T1000 (cell line): ENCODE measurements at regions not wholly inside any gene's neighbourhood (a gene's known extent, or its start where the extent isn't known, plus 50 kb on each side); places are given as distances from the start of the nearest gene placed in this dataset.

Experiments used
- DNase-seq: peaks from one replicate; lab custom pipeline; 2025; ENCODE audit warnings: mixed read lengths; lab: John Stamatoyannopoulos, UW

- DNase-seq = no peak
These were observed 552.1 kb downstream of the DCDC2C start for GRCh38 chr2:4255491-4255890.

DNA sequence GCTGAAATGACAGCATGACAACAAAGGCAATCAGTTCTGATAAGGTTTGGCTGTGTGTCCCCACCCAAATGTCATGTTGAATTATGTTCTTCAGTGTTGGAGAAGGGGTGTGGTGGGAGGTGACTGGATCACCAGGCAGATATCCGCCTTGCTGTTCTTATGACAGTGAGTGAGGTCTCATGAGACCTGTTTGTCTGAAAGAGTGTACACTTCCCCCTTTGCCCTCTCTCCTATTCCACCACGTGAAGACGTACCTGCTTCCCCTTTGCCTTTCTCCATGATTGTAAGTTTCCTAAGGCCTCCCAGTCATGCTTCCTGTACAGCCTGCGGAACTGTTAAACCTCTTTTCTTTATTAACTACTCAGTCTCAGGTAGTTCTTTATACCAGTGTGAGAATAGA lies 553.0 kb downstream of the DCDC2C start:
- DNase-seq = no peak

GRCh38 chr2:4258563-4258962 lies 555.2 kb downstream of the DCDC2C start:
- DNase-seq = no peak

GRCh38 chr2:4265936-4266335 lies 562.6 kb downstream of the DCDC2C start:
- DNase-seq = no peak

DNA sequence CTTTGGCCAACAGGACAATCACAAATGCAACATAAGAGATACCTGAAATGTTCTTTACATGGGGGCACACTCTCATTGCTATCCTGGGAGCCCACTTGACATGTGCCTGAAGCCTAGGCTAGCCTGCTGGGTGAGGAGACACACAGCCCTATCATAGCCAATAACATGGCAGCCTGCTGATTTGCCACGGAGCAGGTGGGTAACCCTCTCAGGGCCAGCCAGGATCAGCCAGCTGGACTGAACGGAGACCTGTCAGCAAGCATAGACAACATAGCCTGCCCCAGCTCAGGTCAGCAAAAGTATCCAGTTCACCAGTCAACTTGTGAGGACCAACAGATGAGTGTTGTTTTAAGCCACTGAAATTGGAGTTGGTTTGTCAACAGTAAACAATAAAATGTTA lies 566.5 kb downstream of the DCDC2C start:
- no peak for DNase-seq

DNA sequence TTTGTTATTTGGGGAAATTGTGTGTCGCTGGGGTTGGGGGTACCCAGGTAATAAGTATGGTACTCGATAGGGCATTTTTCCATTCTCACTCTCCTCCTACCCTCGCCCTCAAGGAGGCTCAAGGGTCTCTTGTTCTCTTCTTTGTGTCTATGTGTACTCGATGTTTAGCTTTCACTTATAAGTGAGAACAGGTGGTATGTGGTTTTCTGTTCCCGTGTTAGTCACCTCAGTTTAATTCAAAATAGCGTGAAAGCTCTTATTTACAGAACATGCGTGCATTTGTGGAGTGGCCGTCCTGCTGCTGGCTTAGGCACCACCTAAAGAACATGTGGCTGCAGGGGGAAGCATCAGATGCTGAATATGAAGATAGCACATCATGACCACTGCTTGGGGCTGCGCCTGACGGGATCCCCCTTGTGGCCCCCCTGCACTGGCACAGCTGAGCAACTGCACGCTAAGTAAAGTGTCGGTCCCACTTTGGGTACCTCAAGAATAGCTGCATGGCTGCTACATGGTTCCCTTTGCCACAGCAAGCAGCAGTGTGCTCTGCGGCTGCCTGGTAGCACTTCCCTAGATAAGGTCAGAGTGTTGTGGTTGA lies 569.0 kb downstream of the DCDC2C start:
- DNase-seq = no peak

- DNase-seq = no peak
These were observed 575.0 kb downstream of the DCDC2C start for GRCh38 chr2:4278392-4278791.

GRCh38 chr2:4279431-4279830 lies 576.1 kb downstream of the DCDC2C start:
- DNase-seq = no peak

GRCh38 chr2:4291430-4291829 lies 588.1 kb downstream of the DCDC2C start:
- DNase-seq = no peak

GRCh38 chr2:4295680-4296079 lies 592.3 kb downstream of the DCDC2C start:
- no peak for DNase-seq

DNA sequence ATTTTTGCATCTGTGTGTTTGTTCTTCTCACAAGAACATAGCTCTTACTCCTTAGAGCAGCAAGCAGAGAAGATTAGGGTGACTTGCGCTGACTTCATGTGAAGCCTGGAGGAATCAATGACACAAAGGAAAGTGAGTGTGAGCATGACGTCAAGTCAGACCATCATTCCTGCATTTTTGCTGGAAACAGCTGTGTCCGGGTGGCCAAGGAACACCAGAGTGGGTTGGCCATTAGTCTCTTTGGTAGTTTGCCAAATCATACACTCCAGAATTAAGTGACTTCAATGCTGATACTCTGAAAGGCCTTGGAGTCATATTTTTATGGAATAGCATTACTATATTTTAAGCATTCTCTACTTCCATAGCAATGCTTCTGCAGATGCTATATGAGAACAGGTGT lies 597.2 kb downstream of the DCDC2C start:
- no peak for DNase-seq

DNA sequence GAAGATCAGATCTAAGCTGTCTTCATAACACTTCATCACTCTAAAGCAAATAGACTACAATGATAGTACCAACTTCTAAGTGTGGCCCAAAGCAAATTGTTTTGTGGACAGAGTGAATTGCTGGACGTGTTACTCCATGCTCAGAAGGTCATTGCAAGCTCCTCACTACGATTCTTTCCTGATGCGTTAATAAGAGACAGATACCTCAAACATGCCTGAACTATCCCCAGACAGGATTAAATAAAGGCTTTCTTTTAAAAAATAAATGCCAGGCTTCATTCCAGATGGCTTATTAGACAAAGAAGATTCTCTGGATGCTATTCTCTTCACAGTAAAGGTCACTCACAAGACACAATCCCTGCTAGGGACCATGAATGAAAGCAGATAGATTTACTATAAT lies 621.2 kb downstream of the DCDC2C start:
- DNase-seq = no peak

- no peak for DNase-seq
These were observed 633.5 kb downstream of the DCDC2C start for GRCh38 chr2:4336864-4337263.

DNA sequence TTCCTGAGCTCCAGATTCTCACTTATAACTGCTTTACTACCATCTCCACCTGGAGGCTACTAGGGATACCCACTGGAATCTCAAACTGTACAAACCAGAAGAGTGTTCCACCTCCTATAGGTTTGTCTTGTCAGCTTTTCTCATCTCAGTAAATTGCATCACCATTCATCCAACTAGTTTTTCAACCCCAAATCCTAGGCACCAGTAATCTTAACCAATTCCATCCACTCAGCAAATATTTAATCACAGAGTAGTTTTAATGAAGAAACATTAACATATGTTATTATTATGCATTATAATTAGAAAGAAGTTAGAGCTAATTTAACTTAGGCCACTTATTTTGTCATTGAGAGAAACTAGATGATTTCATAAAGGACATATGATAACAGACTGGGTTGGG lies 635.0 kb downstream of the DCDC2C start:
- no peak for DNase-seq

- no peak for DNase-seq
These were observed 637.2 kb downstream of the DCDC2C start for GRCh38 chr2:4340536-4340935.

DNA sequence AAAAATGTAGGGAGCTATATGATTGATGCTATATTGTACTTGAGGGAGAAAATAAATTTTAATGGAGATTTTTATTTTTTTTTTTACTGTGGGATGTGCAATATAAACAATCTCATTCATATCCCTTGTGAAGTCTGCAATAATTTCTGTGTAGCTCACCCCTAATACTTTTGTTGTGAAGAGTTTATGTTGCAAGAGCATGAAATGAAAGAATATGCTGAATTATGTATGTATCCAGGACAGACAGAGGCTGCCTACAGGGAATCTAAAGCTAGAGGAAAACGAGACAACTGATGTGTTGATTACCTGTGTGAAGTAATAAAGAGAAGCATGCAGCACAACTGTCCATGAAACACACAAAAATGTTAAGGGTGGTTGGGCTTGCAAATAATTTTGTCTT lies 643.3 kb downstream of the DCDC2C start:
- no peak for DNase-seq

- no peak for DNase-seq
These were observed 650.3 kb downstream of the DCDC2C start for GRCh38 chr2:4353668-4354067.

- no peak for DNase-seq
These were observed 650.8 kb downstream of the DCDC2C start for GRCh38 chr2:4354164-4354563.

- no peak for DNase-seq
These were observed 651.3 kb downstream of the DCDC2C start for GRCh38 chr2:4354678-4355077.

DNA sequence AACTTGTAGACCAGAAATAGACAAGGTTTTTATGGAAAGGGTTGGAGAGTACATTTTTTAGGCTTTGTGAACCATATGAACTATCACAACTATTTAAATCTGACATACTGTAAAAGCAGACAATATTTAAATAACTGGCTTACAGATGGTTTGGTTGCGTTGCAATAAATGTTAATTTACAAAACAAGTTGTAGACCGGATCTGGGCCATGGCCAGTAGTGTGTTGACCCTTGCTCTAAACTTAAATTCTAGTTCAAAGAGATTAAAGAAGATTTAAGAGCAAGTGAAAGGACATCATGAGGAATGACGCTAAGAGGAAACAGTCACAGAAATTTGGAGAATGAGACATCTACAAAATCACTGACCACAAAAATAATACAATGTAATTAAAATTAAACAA lies 652.7 kb downstream of the DCDC2C start:
- no peak for DNase-seq

- no peak for DNase-seq
These were observed 653.2 kb downstream of the DCDC2C start for GRCh38 chr2:4356541-4356940.

DNA sequence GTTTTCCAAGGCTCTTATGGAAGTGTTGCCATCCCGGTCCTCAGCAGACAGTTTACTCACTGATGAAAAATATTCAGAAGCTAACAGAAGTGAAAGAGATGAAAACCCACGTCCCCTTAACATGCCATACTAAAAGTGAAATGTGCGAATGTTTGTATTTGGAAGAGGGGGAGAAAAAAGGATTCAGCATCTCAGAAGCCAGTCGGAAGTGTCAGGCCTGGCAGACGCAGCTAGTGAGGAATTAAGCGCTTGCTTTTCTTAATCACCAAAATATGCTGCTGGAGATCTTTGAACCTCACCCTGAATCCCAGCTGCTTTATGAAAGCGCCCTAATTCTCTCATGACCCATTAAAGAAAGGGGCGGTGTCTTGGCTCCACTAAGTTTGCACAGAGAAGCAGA lies 653.7 kb downstream of the DCDC2C start:
- no peak for DNase-seq

DNA sequence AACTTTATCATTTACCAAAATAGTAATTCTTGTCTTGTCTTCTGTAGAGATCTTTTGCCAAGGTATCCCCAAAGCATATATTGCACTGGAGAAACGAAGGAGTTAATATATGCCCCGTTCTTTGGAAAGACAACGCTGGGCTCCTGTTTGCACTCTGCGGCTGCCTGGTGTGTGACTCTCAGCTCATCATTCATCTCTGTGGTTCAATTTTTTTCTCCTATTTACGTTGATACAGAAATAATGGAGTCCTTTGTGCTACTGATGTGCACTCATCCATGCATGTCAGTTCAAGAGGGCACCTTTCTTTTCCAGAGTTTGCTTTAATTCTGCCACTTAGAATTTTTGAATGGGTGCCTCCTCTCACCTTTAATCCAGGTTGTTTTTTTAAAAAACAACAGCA lies 655.5 kb downstream of the DCDC2C start:
- DNase-seq = no peak

DNA sequence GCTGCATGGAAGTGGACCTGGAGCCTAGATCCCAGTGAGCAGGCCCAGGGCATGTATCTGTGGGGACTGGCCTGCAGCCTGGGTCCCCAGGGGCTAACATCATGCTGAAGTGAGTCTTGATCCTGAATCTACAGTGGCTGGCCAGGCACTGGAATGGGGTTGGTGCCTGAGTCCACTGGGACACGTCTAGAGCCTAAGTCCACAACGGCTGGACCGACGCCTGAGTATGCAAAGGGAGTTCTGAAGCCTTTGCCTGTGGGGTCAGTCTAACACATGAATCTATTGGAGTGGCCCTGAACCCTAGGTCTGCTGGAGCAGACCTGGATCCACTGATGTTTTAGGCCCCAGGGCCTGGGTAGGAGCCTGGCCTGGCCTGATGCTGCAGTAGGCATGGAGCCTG lies 665.5 kb downstream of the DCDC2C start:
- no peak for DNase-seq
